Nephron progenitor cell (in vitro differentiated cells): ENCODE measurements at regions not wholly inside any gene's neighbourhood (a gene's known extent, or its start where the extent isn't known, plus 50 kb on each side); places are given as distances from the start of the nearest gene placed in this dataset.

ENCODE experiments used
- DNase-seq: peaks from one replicate; pipeline ENCODE4 v3.0.0; 2021
- H3K27ac Mint-ChIP-seq: 2 replicates; pipeline ENCODE4 v1.8.0; 2021; ENCODE audit warnings: mild to moderate bottlenecking, moderate library complexity, mixed read lengths
- H3K27me3 Mint-ChIP-seq: 2 replicates; pipeline ENCODE4 v1.8.0; 2021; ENCODE audit warnings: mild to moderate bottlenecking, low read depth, mixed read lengths; ENCODE audit not compliant: poor library complexity
- H3K36me3 Mint-ChIP-seq: 2 replicates; pipeline ENCODE4 v1.8.0; 2021; ENCODE audit warnings: low read depth, mixed read lengths
- H3K4me1 Mint-ChIP-seq: 2 replicates; pipeline ENCODE4 v1.8.0; 2021; ENCODE audit warnings: mixed read lengths
- H3K4me3 Mint-ChIP-seq: 2 replicates; pipeline ENCODE4 v1.8.0; 2021; ENCODE audit warnings: mild to moderate bottlenecking, moderate library complexity, mixed read lengths
- H3K9me3 Mint-ChIP-seq: 2 replicates; pipeline ENCODE4 v1.8.0; 2021; ENCODE audit warnings: mild to moderate bottlenecking, moderate library complexity, mixed read lengths
- CTCF ChIP-seq: fragments of 200-600 bp; sonication (generic); IDR thresholded peaks from 2 replicates; pipeline ENCODE4 v1.5.0; 2021; ENCODE audit warnings: antibody characterized with exemption

- Mint-ChIP-seq H3K27me3 (no peaks in the 10 kb centered on the region), H3K4me1 (peaks cover 7% of the 10 kb centered on the region), H3K4me3 (no peak overlapping the region), H3K9me3 (peaks cover 14% of the 10 kb centered on the region), H3K27ac (no peak overlapping the region), H3K36me3 (no peaks in the 10 kb centered on the region)
- TF ChIP-seq CTCF, result no peak
- no peak for DNase-seq
Measured at GRCh38 chr2:57796527-57796926, 250.1 kb upstream of the VRK2 start.

GRCh38 chr2:57798346-57798745 lies 248.3 kb upstream of the VRK2 start:
- TF ChIP-seq CTCF, result no peak
- Mint-ChIP-seq H3K4me3 (no peak overlapping the region), H3K4me1 (peaks cover 7% of the 10 kb centered on the region), H3K36me3 (no peaks in the 10 kb centered on the region), H3K9me3 (peaks cover 9% of the 10 kb centered on the region), H3K27ac (no peak overlapping the region), H3K27me3 (no peaks in the 10 kb centered on the region)
- DNase-seq, result no peak

- Mint-ChIP-seq H3K4me1 (no peaks in the 10 kb centered on the region), H3K4me3 (no peak overlapping the region), H3K36me3 (no peaks in the 10 kb centered on the region), H3K27me3 (no peaks in the 10 kb centered on the region), H3K27ac (no peak overlapping the region), H3K9me3 (peaks cover 9% of the 10 kb centered on the region)
- DNase-seq, result no peak
- TF ChIP-seq CTCF, result no peak
Measured at GRCh38 chr2:57802243-57802642, 244.4 kb upstream of the VRK2 start.

- Mint-ChIP-seq H3K27ac (no peak overlapping the region), H3K4me1 (no peaks in the 10 kb centered on the region), H3K36me3 (no peaks in the 10 kb centered on the region), H3K27me3 (no peaks in the 10 kb centered on the region), H3K9me3 (no peaks in the 10 kb centered on the region), H3K4me3 (no peak overlapping the region)
- TF ChIP-seq CTCF, result no peak
- DNase-seq, result no peak
Measured at GRCh38 chr2:57804971-57805370, 241.6 kb upstream of the VRK2 start.

- no peak overlapping the region for H3K4me3 Mint-ChIP-seq
- no peak for TF ChIP-seq CTCF
- no peak for DNase-seq
- H3K27ac Mint-ChIP-seq, result no peak overlapping the region
- no peaks in the 10 kb centered on the region for H3K36me3 Mint-ChIP-seq
- no peaks in the 10 kb centered on the region for H3K9me3 Mint-ChIP-seq
- H3K27me3 Mint-ChIP-seq, result no peaks in the 10 kb centered on the region
- no peaks in the 10 kb centered on the region for H3K4me1 Mint-ChIP-seq
Measured at GRCh38 chr2:57806449-57806968, 240.1 kb upstream of the VRK2 start.

GRCh38 chr2:57809230-57809629 lies 237.4 kb upstream of the VRK2 start:
- DNase-seq, result no peak
- no peak overlapping the region for H3K4me3 Mint-ChIP-seq
- no peaks in the 10 kb centered on the region for H3K27me3 Mint-ChIP-seq
- no peaks in the 10 kb centered on the region for H3K4me1 Mint-ChIP-seq
- no peaks in the 10 kb centered on the region for H3K9me3 Mint-ChIP-seq
- H3K27ac Mint-ChIP-seq, result no peak overlapping the region
- H3K36me3 Mint-ChIP-seq, result no peaks in the 10 kb centered on the region
- no peak for TF ChIP-seq CTCF
